ENCODE measurements at regions not wholly inside any gene's neighbourhood (a gene's known extent, or its start where the extent isn't known, plus 50 kb on each side); places are given as distances from the start of the nearest gene placed in this dataset.

- H3K4me3 Mint-ChIP-seq (ENCODE audit: low read depth, unreplicated experiment) = no peak overlapping the region
- H3K27me3 Mint-ChIP-seq (ENCODE audit: unreplicated experiment) = no peaks in the 10 kb centered on the region
- H3K36me3 Mint-ChIP-seq (ENCODE audit: insufficient read depth, unreplicated experiment) = no peaks in the 10 kb centered on the region
- H3K4me1 Mint-ChIP-seq (ENCODE audit: low read depth, unreplicated experiment) = peaks cover 8% of the 10 kb centered on the region
- TF ChIP-seq CTCF (IDR thresholded peaks at IDR 0.05; ENCODE audit: unreplicated experiment) = no peak
- no peaks in the 10 kb centered on the region for H3K9me3 Mint-ChIP-seq (ENCODE audit: low read depth, unreplicated experiment)
- no peak for DNase-seq
- no TSS peak for BruUV-seq (replicated peaks)
- intact Hi-C loops (cut with micrococcal nuclease; ENCODE audit: unreplicated experiment) = no loop called here
- H3K27ac Mint-ChIP-seq (ENCODE audit: unreplicated experiment) = no peak overlapping the region
- CTCF ChIA-PET = no interaction called here
Measured at GRCh38 chr5:58145397-58145934, 314.4 kb downstream of the PLK2 start.

GRCh38 chr5:58143727-58144126 is 316.2 kb downstream of the PLK2 start:
- Mint-ChIP-seq H3K4me3 (ENCODE audit: low read depth, unreplicated experiment) (no peak overlapping the region), H3K4me1 (ENCODE audit: low read depth, unreplicated experiment) (no peaks in the 10 kb centered on the region), H3K27ac (ENCODE audit: unreplicated experiment) (no peak overlapping the region), H3K9me3 (ENCODE audit: low read depth, unreplicated experiment) (no peaks in the 10 kb centered on the region), H3K27me3 (ENCODE audit: unreplicated experiment) (no peaks in the 10 kb centered on the region), H3K36me3 (ENCODE audit: insufficient read depth, unreplicated experiment) (no peaks in the 10 kb centered on the region)
- CTCF ChIA-PET = no interaction called here
- intact Hi-C loops (cut with micrococcal nuclease; ENCODE audit: unreplicated experiment) = no loop called here
- no TSS peak for BruUV-seq (replicated peaks)
- no peak for TF ChIP-seq CTCF (IDR thresholded peaks at IDR 0.05; ENCODE audit: unreplicated experiment)
- no peak for DNase-seq

DNA sequence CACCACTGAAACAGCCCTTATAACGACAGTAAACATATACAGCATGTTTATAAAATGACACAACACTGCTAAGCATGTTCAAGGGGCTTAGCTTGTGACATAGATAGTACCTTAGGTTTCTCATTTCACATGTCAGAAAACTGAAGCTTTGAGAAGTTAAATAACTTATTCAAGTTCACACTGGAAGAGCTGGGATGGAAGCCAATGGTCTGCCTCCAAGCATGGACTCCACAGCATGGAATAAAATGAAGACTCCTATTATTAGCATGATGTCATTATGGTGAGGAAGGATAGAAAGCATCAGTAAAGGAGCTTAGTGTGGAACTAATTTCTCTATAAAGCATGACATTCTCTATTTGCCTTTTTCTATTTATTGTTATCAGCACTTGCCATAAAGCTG is 316.7 kb downstream of the PLK2 start:
- no TSS peak for BruUV-seq (replicated peaks)
- no peaks in the 10 kb centered on the region for H3K4me1 Mint-ChIP-seq (ENCODE audit: low read depth, unreplicated experiment)
- CTCF ChIA-PET = no interaction called here
- no peaks in the 10 kb centered on the region for H3K27me3 Mint-ChIP-seq (ENCODE audit: unreplicated experiment)
- H3K27ac Mint-ChIP-seq (ENCODE audit: unreplicated experiment) = no peak overlapping the region
- no peak for TF ChIP-seq CTCF (IDR thresholded peaks at IDR 0.05; ENCODE audit: unreplicated experiment)
- intact Hi-C loops (cut with micrococcal nuclease; ENCODE audit: unreplicated experiment) = no loop called here
- no peaks in the 10 kb centered on the region for H3K36me3 Mint-ChIP-seq (ENCODE audit: insufficient read depth, unreplicated experiment)
- DNase-seq = no peak
- H3K9me3 Mint-ChIP-seq (ENCODE audit: low read depth, unreplicated experiment) = no peaks in the 10 kb centered on the region
- no peak overlapping the region for H3K4me3 Mint-ChIP-seq (ENCODE audit: low read depth, unreplicated experiment)

- Mint-ChIP-seq H3K9me3 (ENCODE audit: low read depth, unreplicated experiment) (no peaks in the 10 kb centered on the region), H3K36me3 (ENCODE audit: insufficient read depth, unreplicated experiment) (no peaks in the 10 kb centered on the region), H3K27ac (ENCODE audit: unreplicated experiment) (no peak overlapping the region), H3K4me1 (ENCODE audit: low read depth, unreplicated experiment) (no peaks in the 10 kb centered on the region), H3K4me3 (ENCODE audit: low read depth, unreplicated experiment) (no peak overlapping the region), H3K27me3 (ENCODE audit: unreplicated experiment) (no peaks in the 10 kb centered on the region)
- intact Hi-C loops (cut with micrococcal nuclease; ENCODE audit: unreplicated experiment) = loop anchor here (10.0 kb wide), 1 partner anchor 96 kb away; no protein-coding TSS in a partner anchor
- no TSS peak for BruUV-seq (replicated peaks)
- CTCF ChIA-PET = no interaction called here
- no peak for DNase-seq
- no peak for TF ChIP-seq CTCF (IDR thresholded peaks at IDR 0.05; ENCODE audit: unreplicated experiment)
Measured at GRCh38 chr5:58138791-58139190, 321.1 kb downstream of the PLK2 start.
